ENCODE measurements at regions not wholly inside any gene's neighbourhood (a gene's known extent, or its start where the extent isn't known, plus 50 kb on each side); places are given as distances from the start of the nearest gene placed in this dataset.

GRCh38 chr10:24153031-24153430, 55.9 kb upstream of the KIAA1217 start:
- no peak for DNase-seq

GRCh38 chr10:24153537-24153936, 55.4 kb upstream of the KIAA1217 start:
- DNase-seq, result no peak

- DNase-seq, result no peak
Measured at GRCh38 chr10:24156686-24157085, 52.3 kb upstream of the KIAA1217 start.

GRCh38 chr10:24157567-24157966, 51.4 kb upstream of the KIAA1217 start:
- no peak for DNase-seq

Data from NCI-H526 treated with DMSO at 0.1 percent for 48 hours (cell line).